ENCODE measurements at regions not wholly inside any gene's neighbourhood (a gene's known extent, or its start where the extent isn't known, plus 50 kb on each side); places are given as distances from the start of the nearest gene placed in this dataset.
"Not testable (repeated sequence)": the region's sequence is repeated elsewhere in the genome, so short reads cannot be mapped to it uniquely, and the experiment has no call there.

- DNase-seq = no peak
Observed at GRCh38 chr3:94336046-94336753, 273.3 kb downstream of the NSUN3 start.

GRCh38 chr3:94345101-94345500, 282.2 kb downstream of the NSUN3 start:
- no peak for DNase-seq

- no peak for DNase-seq
Observed at GRCh38 chr3:94349310-94349878, 286.5 kb downstream of the NSUN3 start.

GRCh38 chr3:94356581-94356980, 293.7 kb downstream of the NSUN3 start:
- DNase-seq = no peak

GRCh38 chr3:94359996-94360395, 297.1 kb downstream of the NSUN3 start:
- DNase-seq = no peak

- DNase-seq = no peak
Observed at GRCh38 chr3:94360987-94361386, 298.1 kb downstream of the NSUN3 start.

GRCh38 chr3:94362393-94362792, 299.5 kb downstream of the NSUN3 start:
- no peak for DNase-seq

GRCh38 chr3:94365006-94365405, 302.1 kb downstream of the NSUN3 start:
- no peak for DNase-seq

GRCh38 chr3:94372026-94372425, 309.2 kb downstream of the NSUN3 start:
- DNase-seq = no peak

- DNase-seq = no peak
Observed at GRCh38 chr3:94373456-94373855, 310.6 kb downstream of the NSUN3 start.

- DNase-seq = no peak
Observed at GRCh38 chr3:94374439-94375161, 311.7 kb downstream of the NSUN3 start.

GRCh38 chr3:94377123-94377696, 314.3 kb downstream of the NSUN3 start:
- DNase-seq = not testable (repeated sequence)

- not testable (repeated sequence) for DNase-seq
Observed at GRCh38 chr3:94377863-94378262, 315.0 kb downstream of the NSUN3 start.

GRCh38 chr3:94378322-94378721, 315.5 kb downstream of the NSUN3 start:
- no peak for DNase-seq

GRCh38 chr3:94379264-94379663, 316.4 kb downstream of the NSUN3 start:
- DNase-seq = no peak

GRCh38 chr3:94394885-94395284, 332.0 kb downstream of the NSUN3 start:
- DNase-seq = no peak

GRCh38 chr3:94395851-94396250, 333.0 kb downstream of the NSUN3 start:
- no peak for DNase-seq

GRCh38 chr3:94398036-94398435, 335.2 kb downstream of the NSUN3 start:
- no peak for DNase-seq

GRCh38 chr3:94401466-94401865, 338.6 kb downstream of the NSUN3 start:
- DNase-seq = no peak

GRCh38 chr3:94402126-94402525, 339.3 kb downstream of the NSUN3 start:
- no peak for DNase-seq

GRCh38 chr3:94405258-94406035, 342.6 kb downstream of the NSUN3 start:
- DNase-seq = no peak

- no peak for DNase-seq
Observed at GRCh38 chr3:94406595-94406994, 343.7 kb downstream of the NSUN3 start.

- DNase-seq = not testable (repeated sequence)
Observed at GRCh38 chr3:94412936-94413335, 350.1 kb downstream of the NSUN3 start.

Measured in activated CD4-positive, alpha-beta T cell treated with anti-CD3 and anti-CD28 coated beads, Interleukin-2, amount 50 U/mL, for 48 hours (primary cell).